ENCODE measurements at regions not wholly inside any gene's neighbourhood (a gene's known extent, or its start where the extent isn't known, plus 50 kb on each side); places are given as distances from the start of the nearest gene placed in this dataset.
"Not testable (repeated sequence)": the region's sequence is repeated elsewhere in the genome, so short reads cannot be mapped to it uniquely, and the experiment has no call there.

- peak; percentile 87 for DNase-seq
Measured at GRCh38 chr11:16605894-16606783, 132.3 kb upstream of the C11orf58 start.

DNA sequence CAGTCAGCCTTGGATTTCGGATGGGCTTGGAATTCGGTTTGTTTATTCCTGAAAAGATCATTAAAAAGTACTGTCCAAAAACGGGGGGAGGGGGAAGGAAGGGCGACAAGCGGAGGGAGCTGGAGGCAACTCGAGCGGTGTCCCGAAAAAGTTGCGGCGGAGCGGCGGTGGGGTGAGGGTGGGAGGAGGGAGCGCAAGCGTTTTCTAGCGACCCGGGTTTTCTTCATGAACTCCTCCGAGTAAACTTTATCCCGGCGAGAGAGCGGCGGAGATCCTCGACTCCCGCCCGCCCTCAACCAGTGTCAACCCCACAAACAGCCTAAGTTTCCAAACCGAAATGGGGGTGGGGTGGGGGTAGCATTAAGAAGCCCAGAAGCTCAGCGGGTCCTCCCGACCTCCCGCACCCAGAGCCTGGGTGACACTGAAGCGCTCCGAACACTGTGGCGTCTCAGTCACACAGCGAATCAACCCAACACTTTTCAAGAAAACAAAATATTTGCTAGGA is 133.0 kb upstream of the C11orf58 start:
- peak; percentile 13 for DNase-seq

- no peak for DNase-seq
Measured at GRCh38 chr11:16604794-16605388, 133.6 kb upstream of the C11orf58 start.

GRCh38 chr11:16603890-16604793 is 134.3 kb upstream of the C11orf58 start:
- DNase-seq, result no peak

DNA sequence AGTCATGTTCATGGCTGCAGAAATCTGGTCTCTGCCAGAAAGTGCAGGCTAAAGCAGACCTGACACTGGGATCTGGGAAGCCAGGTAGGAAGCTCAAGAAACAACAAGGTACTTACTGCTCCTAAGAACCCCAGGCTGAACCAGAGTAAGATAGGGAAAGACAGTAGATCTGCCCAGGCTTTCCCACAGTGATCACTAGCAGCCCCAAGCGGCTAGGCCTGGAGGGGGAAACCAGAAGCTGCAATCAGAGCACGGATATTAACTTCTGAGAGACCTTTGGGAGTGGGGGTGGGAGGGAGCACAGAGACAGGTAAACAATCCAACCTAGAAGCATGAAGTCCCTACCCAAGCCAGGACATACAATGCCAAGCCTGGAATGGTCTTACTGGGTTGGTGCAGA is 135.2 kb upstream of the C11orf58 start:
- no peak for DNase-seq

- DNase-seq, result no peak
Measured at GRCh38 chr11:16598906-16599305, 139.5 kb upstream of the C11orf58 start.

- no peak for DNase-seq
Measured at GRCh38 chr11:16598032-16598431, 140.4 kb upstream of the C11orf58 start.

GRCh38 chr11:16596231-16596630 is 142.2 kb upstream of the C11orf58 start:
- DNase-seq, result no peak

DNA sequence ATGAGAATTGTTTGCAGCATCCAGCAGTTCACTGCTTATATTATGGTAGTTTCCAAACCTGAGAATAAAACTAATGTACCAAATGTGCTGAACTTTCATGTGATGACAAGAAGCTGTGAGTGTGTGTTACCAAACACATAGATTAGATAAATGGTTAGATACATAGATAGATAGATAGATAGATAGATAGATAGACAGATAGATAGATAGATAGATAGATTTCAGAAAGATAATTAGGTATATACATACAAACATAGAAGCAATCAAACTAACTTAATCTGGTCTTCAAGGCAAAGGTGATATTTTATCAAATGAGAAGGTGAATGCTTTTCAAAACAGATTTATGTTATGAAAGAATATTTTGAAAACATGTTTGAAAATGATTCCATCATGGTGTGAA is 147.3 kb upstream of the C11orf58 start:
- no peak for DNase-seq

- DNase-seq, result no peak
Measured at GRCh38 chr11:16587670-16588069, 150.8 kb upstream of the C11orf58 start.

DNA sequence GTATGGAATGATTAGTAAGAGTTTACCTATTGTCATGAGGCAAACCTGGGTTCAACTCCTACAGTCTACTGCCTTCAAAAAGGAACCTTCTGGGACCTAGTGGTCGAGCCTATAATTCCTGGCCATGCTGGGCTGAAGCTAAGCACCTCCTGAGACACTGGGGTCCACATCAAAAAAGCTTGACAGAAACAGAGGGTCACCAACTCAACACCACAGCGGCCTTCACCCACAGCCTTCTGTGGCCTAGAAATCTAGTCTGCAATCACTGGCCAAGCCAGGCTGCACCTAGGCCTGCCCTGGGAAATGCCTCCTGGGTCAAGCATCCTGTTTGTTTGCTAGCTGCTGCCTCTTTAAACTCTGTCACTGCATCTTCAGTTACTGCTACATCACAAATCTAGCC is 153.9 kb upstream of the C11orf58 start:
- no peak for DNase-seq

- DNase-seq, result not testable (repeated sequence)
Measured at GRCh38 chr11:16581078-16581477, 157.4 kb upstream of the C11orf58 start.

GRCh38 chr11:16577490-16577889 is 161.0 kb upstream of the C11orf58 start:
- no peak for DNase-seq

DNA sequence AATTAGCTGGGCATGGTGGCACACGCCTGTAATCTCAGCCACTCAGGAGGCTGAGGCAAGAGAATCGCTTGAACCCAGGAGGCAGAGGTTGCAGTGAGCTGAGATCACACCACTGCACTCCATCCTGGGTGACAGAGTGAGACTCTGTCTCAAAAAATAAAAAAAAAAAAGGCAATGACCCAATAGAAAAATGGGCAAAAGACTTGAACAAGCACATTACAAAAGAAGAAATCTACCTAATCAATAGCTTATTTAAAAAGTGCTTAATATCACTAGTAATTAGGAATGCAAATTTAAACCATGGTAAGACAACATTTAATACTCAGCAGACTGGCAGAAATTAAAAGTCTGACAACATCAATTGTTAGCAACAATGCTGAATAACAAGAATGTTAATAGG is 163.6 kb upstream of the C11orf58 start:
- DNase-seq, result not testable (repeated sequence)

- peak; percentile 13 for DNase-seq
Measured at GRCh38 chr11:16572945-16573344, 165.5 kb upstream of the C11orf58 start.

GRCh38 chr11:16561150-16561549 is 177.3 kb upstream of the C11orf58 start:
- DNase-seq, result no peak

DNA sequence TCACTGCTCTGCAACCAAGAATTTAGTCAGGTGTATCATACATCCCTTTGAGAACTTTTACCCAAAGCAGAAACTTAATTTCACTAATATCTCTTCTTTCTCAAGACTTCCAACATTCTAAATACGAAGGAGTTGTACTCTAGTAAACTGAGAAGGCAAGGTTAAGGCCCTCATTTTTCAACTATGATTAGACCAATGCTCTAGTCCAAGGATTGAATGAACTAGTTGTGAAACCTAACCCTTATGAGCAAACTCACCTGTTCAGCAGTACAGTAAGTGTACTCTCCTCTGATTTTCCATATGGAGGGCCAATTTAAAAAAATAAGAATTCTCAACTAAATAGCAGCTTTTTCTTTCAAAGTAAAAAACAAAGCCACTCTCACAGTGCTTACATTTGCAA is 180.0 kb upstream of the C11orf58 start:
- DNase-seq, result no peak

- no peak for DNase-seq
Measured at GRCh38 chr11:16555956-16556355, 182.5 kb upstream of the C11orf58 start.

DNA sequence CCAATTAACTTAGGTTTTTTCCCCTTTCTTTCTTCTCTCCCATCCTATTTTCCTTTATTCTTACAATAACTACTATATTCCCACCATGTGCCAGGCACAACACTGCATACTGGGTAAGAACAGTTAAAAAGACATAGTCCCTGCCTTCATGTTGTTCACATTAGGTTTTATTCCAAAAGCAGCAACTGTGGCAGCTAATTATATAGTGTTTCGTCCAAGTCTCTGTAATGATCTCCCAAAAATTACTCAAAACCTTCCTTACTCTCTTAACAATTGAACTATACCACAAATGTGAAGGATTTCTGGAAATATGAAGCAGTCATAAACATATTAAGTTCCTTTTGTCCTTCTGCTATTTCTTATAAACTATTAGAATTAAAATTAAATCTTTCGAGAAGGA is 184.1 kb upstream of the C11orf58 start:
- no peak for DNase-seq

GRCh38 chr11:16547879-16548278 is 190.6 kb upstream of the C11orf58 start:
- no peak for DNase-seq

DNA sequence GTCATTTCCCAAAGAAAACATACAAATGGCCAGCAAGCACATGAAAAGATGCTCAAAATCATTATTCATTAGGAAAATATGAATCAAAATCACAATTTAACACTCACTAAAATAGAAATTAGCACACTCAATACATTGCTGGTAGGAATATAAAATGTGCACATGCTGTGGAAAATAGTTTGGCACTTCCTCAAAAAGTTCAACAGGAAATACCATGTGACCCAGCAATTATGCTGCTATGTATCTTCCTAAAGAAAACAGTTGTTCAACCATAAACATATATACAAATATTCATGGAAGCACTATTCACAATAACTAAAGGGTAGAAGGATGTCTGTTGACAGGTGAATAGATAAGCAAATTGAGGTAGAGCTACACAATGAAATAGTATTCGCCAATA is 187.3 kb upstream of the SOX6 start:
- DNase-seq, result no peak

- DNase-seq, result no peak
Measured at GRCh38 chr11:16542353-16542752, 186.0 kb upstream of the SOX6 start.

DNA sequence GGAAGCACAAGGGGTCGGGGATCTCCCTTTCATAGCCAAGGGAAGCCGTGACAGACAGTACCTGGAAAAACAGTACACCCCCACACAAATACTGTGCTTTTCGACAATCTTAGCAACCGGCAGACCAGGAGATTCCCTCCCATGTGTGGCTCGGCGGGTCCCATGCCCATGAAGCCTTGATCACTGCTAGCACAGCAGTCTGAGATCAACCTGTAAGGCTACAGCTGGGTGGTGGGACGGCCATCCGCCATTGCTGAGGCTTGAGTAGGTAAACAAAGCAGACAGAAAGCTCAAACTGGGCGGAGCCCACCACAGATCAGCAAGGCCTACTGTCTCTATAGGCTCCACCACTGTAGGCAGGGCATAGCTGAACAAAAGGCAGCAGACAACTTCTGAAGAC is 180.2 kb upstream of the SOX6 start:
- DNase-seq, result no peak
